HEK293 (cell line): ENCODE measurements at regions not wholly inside any gene's neighbourhood (a gene's known extent, or its start where the extent isn't known, plus 50 kb on each side); places are given as distances from the start of the nearest gene placed in this dataset.

Experiments
- CTCF ChIA-PET: fragments of 350-600 bp; formaldehyde crosslinking; extraction: SDS; loops from one replicate; lab custom pipeline; 2021; ENCODE audit warnings: antibody characterized with exemption; lab: Yijun Ruan, JAX
- POLR2A ChIA-PET: fragments of 300-600 bp; formaldehyde crosslinking; extraction: SDS; loops from one replicate; lab custom pipeline; 2020; ENCODE audit warnings: antibody characterized with exemption, inconsistent platforms; lab: Yijun Ruan, JAX
- H3K27ac ChIP-seq: fragments of 200-500 bp; sonication (Bioruptor generic); 2 replicates; pipeline ENCODE4 v1.5.1; 2014; ENCODE audit warnings: low read depth, low read length, control low read depth, inconsistent platforms; ENCODE audit errors: extremely low read depth
- H3K36me3 ChIP-seq, 2 experiments: fragments of 200-500 bp in 1 of 2; sonication (Bioruptor generic) in 1 of 2; 1 replicate in 1 of 2; 2 replicates in 1 of 2; pipeline ENCODE4 v1.5.1; 2014 to 2017; ENCODE audit warnings: inconsistent platforms in 2 of 2, low read length in 2 of 2; ENCODE audit not compliant: control insufficient read depth in 2 of 2, insufficient read depth in 1 of 2
- H3K4me1 ChIP-seq: fragments of 200-500 bp; sonication (Bioruptor generic); 2 replicates; pipeline ENCODE4 v1.5.1; 2014; ENCODE audit warnings: mild to moderate bottlenecking, low read length, inconsistent platforms; ENCODE audit not compliant: control insufficient read depth, insufficient read depth
- H3K4me3 ChIP-seq: 2 replicates; pipeline ENCODE4 v1.5.1; 2011; ENCODE audit warnings: low read depth, mild to moderate bottlenecking, control low read depth, low read length, moderate library complexity
- H3K9me3 ChIP-seq: fragments of 200-500 bp; sonication (Bioruptor generic); 2 replicates; pipeline ENCODE4 v1.5.1; 2014; ENCODE audit warnings: low read depth, low read length, inconsistent platforms; ENCODE audit not compliant: control insufficient read depth, insufficient read depth
- FEZF1 ChIP-seq: fragments of 450-650 bp; formaldehyde crosslinking; IDR thresholded peaks from 2 replicates; pipeline ENCODE4 v1.5.1; 2016; ENCODE audit warnings: missing biosample characterization, missing genetic modification characterization
- GLIS1 ChIP-seq: fragments of 450-650 bp; formaldehyde crosslinking; IDR thresholded peaks from 2 replicates; pipeline ENCODE4 v1.5.1; 2016; ENCODE audit warnings: missing biosample characterization, missing genetic modification characterization
- KLF16 ChIP-seq: fragments of 450-650 bp; formaldehyde crosslinking; IDR thresholded peaks from 2 replicates; pipeline ENCODE4 v1.5.1; 2017; ENCODE audit warnings: missing biosample characterization, missing genetic modification characterization
- KLF17 ChIP-seq: fragments of 450-650 bp; formaldehyde crosslinking; IDR thresholded peaks from 2 replicates; pipeline ENCODE4 v1.5.1; 2016; ENCODE audit warnings: missing biosample characterization, missing genetic modification characterization
- KLF9 ChIP-seq: fragments of 450-650 bp; formaldehyde crosslinking; IDR thresholded peaks from 2 replicates; pipeline ENCODE4 v1.5.1; 2016; ENCODE audit warnings: missing biosample characterization, missing genetic modification characterization, low read depth
- ZBTB11 ChIP-seq: fragments of 450-650 bp; formaldehyde crosslinking; conservative IDR thresholded peaks from 2 replicates; pipeline ENCODE4 v1.5.1; 2016; ENCODE audit warnings: low read depth, missing biosample characterization, missing genetic modification characterization
- ZBTB17 ChIP-seq: fragments of 450-650 bp; formaldehyde crosslinking; IDR thresholded peaks from 2 replicates; pipeline ENCODE4 v1.5.1; 2016; ENCODE audit warnings: missing biosample characterization, missing genetic modification characterization
- ZBTB26 ChIP-seq: fragments of 450-650 bp; formaldehyde crosslinking; optimal IDR thresholded peaks from 2 replicates; pipeline ENCODE3; 2016; ENCODE audit warnings: missing biosample characterization, mild to moderate bottlenecking, missing genetic modification characterization
- ZBTB44 ChIP-seq: fragments of 450-650 bp; IDR thresholded peaks from 2 replicates; pipeline ENCODE4 v1.5.1; 2018; ENCODE audit warnings: missing biosample characterization, mild to moderate bottlenecking, missing genetic modification characterization
- ZBTB48 ChIP-seq: fragments of 450-650 bp; formaldehyde crosslinking; IDR thresholded peaks from 2 replicates; pipeline ENCODE4 v1.5.1; 2016; ENCODE audit warnings: missing biosample characterization, missing genetic modification characterization
- ZFP69B ChIP-seq: fragments of 450-650 bp; formaldehyde crosslinking; IDR thresholded peaks from 2 replicates; pipeline ENCODE4 v1.5.1; 2016; ENCODE audit warnings: missing biosample characterization, missing genetic modification characterization
- ZIC2 ChIP-seq: fragments of 450-650 bp; formaldehyde crosslinking; IDR thresholded peaks from 2 replicates; pipeline ENCODE4 v1.5.1; 2016; ENCODE audit warnings: missing biosample characterization, missing genetic modification characterization
- ZNF18 ChIP-seq: fragments of 450-650 bp; formaldehyde crosslinking; IDR thresholded peaks from 2 replicates; pipeline ENCODE4 v1.5.1; 2016; ENCODE audit warnings: missing biosample characterization, missing genetic modification characterization
- ZNF2 ChIP-seq: fragments of 450-650 bp; formaldehyde crosslinking; IDR thresholded peaks from 2 replicates; pipeline ENCODE4 v1.5.1; 2016; ENCODE audit warnings: missing biosample characterization, missing genetic modification characterization
- ZNF280C ChIP-seq: fragments of 450-650 bp; formaldehyde crosslinking; IDR thresholded peaks from 2 replicates; pipeline ENCODE4 v1.5.1; 2016; ENCODE audit warnings: missing biosample characterization, missing genetic modification characterization
- ZNF426 ChIP-seq: fragments of 450-650 bp; formaldehyde crosslinking; IDR thresholded peaks from 2 replicates; pipeline ENCODE4 v1.5.1; 2017; ENCODE audit warnings: missing biosample characterization, missing genetic modification characterization, mild to moderate bottlenecking, inconsistent platforms, moderate library complexity
- ZNF501 ChIP-seq: fragments of 450-650 bp; formaldehyde crosslinking; IDR thresholded peaks from 2 replicates; pipeline ENCODE4 v1.5.1; 2016; ENCODE audit warnings: missing biosample characterization, missing genetic modification characterization
- ZNF529 ChIP-seq: fragments of 450-650 bp; formaldehyde crosslinking; IDR thresholded peaks from 2 replicates; pipeline ENCODE4 v1.5.1; 2017; ENCODE audit warnings: missing genetic modification characterization, missing biosample characterization; ENCODE audit not compliant: insufficient replicate concordance
- ZNF660 ChIP-seq: fragments of 450-650 bp; IDR thresholded peaks from 2 replicates; pipeline ENCODE4 v1.5.1; 2018; ENCODE audit warnings: missing biosample characterization, mild to moderate bottlenecking, missing genetic modification characterization
- ZNF692 ChIP-seq: fragments of 450-650 bp; formaldehyde crosslinking; IDR thresholded peaks from 2 replicates; pipeline ENCODE4 v1.5.1; 2016; ENCODE audit warnings: missing biosample characterization, missing genetic modification characterization
- ZNF76 ChIP-seq: fragments of 450-650 bp; formaldehyde crosslinking; IDR thresholded peaks from 2 replicates; pipeline ENCODE4; 2016; ENCODE audit warnings: low read depth, missing biosample characterization, missing genetic modification characterization, borderline replicate concordance
- ZNF843 ChIP-seq: fragments of 450-650 bp; formaldehyde crosslinking; IDR thresholded peaks from 2 replicates; pipeline ENCODE4 v1.5.1; 2016; ENCODE audit warnings: missing biosample characterization, missing genetic modification characterization

GRCh38 chr15:98420837-98421236 lies 227.5 kb upstream of the IGF1R start (continued):
- TF ChIP-seq ZNF529 = no peak
- TF ChIP-seq ZIC2 (tag by site-specific recombination) = no peak
- TF ChIP-seq ZBTB44 (tag by site-specific recombination) = no peak
- TF ChIP-seq ZNF843 (tag by site-specific recombination) = no peak

GRCh38 chr15:98421419-98422129 lies 226.8 kb upstream of the IGF1R start:
- H3K4me3 ChIP-seq = peak overlapping the region; percentile 18
- 0 out of 2 replicates have a peak, but pooled peaks cover 2% of the 10 kb centered on the region for H3K4me1 ChIP-seq
- POLR2A ChIA-PET = no interaction called here
- no peaks in the 10 kb centered on the region for H3K36me3 ChIP-seq
- H3K9me3 ChIP-seq = no peaks in the 10 kb centered on the region
- H3K27ac ChIP-seq = no peak overlapping the region
- CTCF ChIA-PET = interaction anchor here (0.6 to 9.0 kb wide), 36 partner anchors 8 to 1467 kb away, joined by 3 to 85 read pairs (median 3); no protein-coding TSS in a partner anchor
- no peak for TF ChIP-seq ZNF18 (tag by site-specific recombination)
- no peak for TF ChIP-seq ZNF280C
- peak; percentile 35; the same call in 1 of the 2 replicates for TF ChIP-seq ZNF660 (tag by site-specific recombination)
- peak; percentile 35; the same call in 1 of the 2 replicates for TF ChIP-seq ZBTB11 (tag by site-specific recombination)
- no peak for TF ChIP-seq KLF9 (tag by site-specific recombination)
- TF ChIP-seq ZBTB17 (tag by site-specific recombination) = 0 out of 2 replicates have a peak, but pooled peaks have one; percentile 34
- no peak for TF ChIP-seq ZNF426
- peak; percentile 94 for TF ChIP-seq ZBTB26
- 0 out of 2 replicates have a peak, but pooled peaks have one; percentile 24 for TF ChIP-seq ZNF76
- peak; percentile 39; the same call in 1 of the 2 replicates for TF ChIP-seq KLF16
- no peak for TF ChIP-seq FEZF1 (tag by site-specific recombination)
- peak; percentile 89; the same call in 1 of the 2 replicates for TF ChIP-seq ZNF2 (tag by site-specific recombination)
- TF ChIP-seq GLIS1 (tag by site-specific recombination) = peak; percentile 37
- peak; percentile 96 for TF ChIP-seq ZNF692 (tag by site-specific recombination)
- peak; percentile 91 for TF ChIP-seq ZFP69B (tag by site-specific recombination)
- no peak for TF ChIP-seq ZNF501
- peak; percentile 80 for TF ChIP-seq ZIC2 (tag by site-specific recombination)
- no peak for TF ChIP-seq ZBTB48 (tag by site-specific recombination)
- 0 out of 2 replicates have a peak, but pooled peaks have one; percentile 50 for TF ChIP-seq KLF17 (tag by site-specific recombination)
